ENCODE measurements at regions not wholly inside any gene's neighbourhood (a gene's known extent, or its start where the extent isn't known, plus 50 kb on each side); places are given as distances from the start of the nearest gene placed in this dataset.
"Not testable (repeated sequence)": the region's sequence is repeated elsewhere in the genome, so short reads cannot be mapped to it uniquely, and the experiment has no call there.

GRCh38 chr5:111976705-111977435 lies 219.9 kb upstream of the NREP start:
- peak; percentile 76 for DNase-seq

- DNase-seq: no peak
These were observed 218.1 kb upstream of the NREP start for GRCh38 chr5:111975133-111975532.

GRCh38 chr5:111973961-111974360 lies 217.0 kb upstream of the NREP start:
- DNase-seq: no peak

- DNase-seq: no peak
These were observed 215.6 kb upstream of the NREP start for GRCh38 chr5:111972548-111972947.

- no peak for DNase-seq
These were observed 215.1 kb upstream of the NREP start for GRCh38 chr5:111972080-111972479.

- DNase-seq: no peak
These were observed 211.5 kb upstream of the NREP start for GRCh38 chr5:111968459-111968858.

- no peak for DNase-seq
These were observed 210.5 kb upstream of the NREP start for GRCh38 chr5:111967463-111967862.

GRCh38 chr5:111966290-111966689 lies 209.3 kb upstream of the NREP start:
- DNase-seq: no peak

GRCh38 chr5:111963555-111963954 lies 206.6 kb upstream of the NREP start:
- DNase-seq: no peak

GRCh38 chr5:111962906-111963305 lies 205.9 kb upstream of the NREP start:
- no peak for DNase-seq

GRCh38 chr5:111961862-111962261 lies 204.9 kb upstream of the NREP start:
- no peak for DNase-seq

- DNase-seq: peak; percentile 89
These were observed 203.7 kb upstream of the NREP start for GRCh38 chr5:111960476-111961215.

- DNase-seq: peak; percentile 76
These were observed 201.9 kb upstream of the NREP start for GRCh38 chr5:111958851-111959250.

- DNase-seq: not testable (repeated sequence)
These were observed 199.8 kb upstream of the NREP start for GRCh38 chr5:111956765-111957164.

GRCh38 chr5:111954516-111955395 lies 197.8 kb upstream of the NREP start:
- DNase-seq: peak; percentile 73

- peak; percentile 98 for DNase-seq
These were observed 196.5 kb upstream of the NREP start for GRCh38 chr5:111953351-111954127.

- peak; percentile 68 for DNase-seq
These were observed 195.6 kb upstream of the NREP start for GRCh38 chr5:111952555-111952954.

GRCh38 chr5:111950660-111951059 lies 193.7 kb upstream of the NREP start:
- DNase-seq: peak; percentile 96

GRCh38 chr5:111948092-111948841 lies 191.3 kb upstream of the NREP start:
- peak; percentile 99 for DNase-seq

- DNase-seq: no peak
These were observed 189.6 kb upstream of the NREP start for GRCh38 chr5:111946556-111946955.

- peak; percentile 86 for DNase-seq
These were observed 188.5 kb upstream of the NREP start for GRCh38 chr5:111945535-111945934.

Data from fibroblast of skin of back (primary cell).